Sigmoid colon (tissue), 4 donors: ENCODE measurements at regions not wholly inside any gene's neighbourhood (a gene's known extent, or its start where the extent isn't known, plus 50 kb on each side); places are given as distances from the start of the nearest gene placed in this dataset.

Experiments
- EP300 ChIP-seq, 4 donors: sonication (generic); formaldehyde crosslinking; IDR thresholded peaks; one replicate each; pipeline ENCODE4 v1.6.1; 2017; ENCODE audit warnings: antibody characterized with exemption in 4 of 4
- POLR2A ChIP-seq, 2 donors: fragments of 450-650 bp; IDR thresholded peaks; one replicate each; pipeline ENCODE4 v1.6.1; 2016; ENCODE audit warnings: antibody characterized with exemption in 2 of 2, mild to moderate bottlenecking in 2 of 2, moderate library complexity in 2 of 2
- POLR2AphosphoS5 ChIP-seq, 4 donors: sonication (generic); formaldehyde crosslinking; IDR thresholded peaks; one replicate each; pipeline ENCODE4 v1.6.1; 2017; ENCODE audit warnings: antibody characterized with exemption in 4 of 4
- TF ChIP-seq, protein P1 (sequence below), 4 experiments: fragments of 450-650 bp in 3 of 4; fragments of 200-600 bp in 1 of 4; IDR thresholded peaks; one replicate each; pipeline ENCODE4 v1.5.1; 2016 to 2019; ENCODE audit warnings: antibody characterized with exemption in 4 of 4, mild to moderate bottlenecking in 3 of 4, moderate library complexity in 2 of 4

- TF ChIP-seq, protein P1, sequence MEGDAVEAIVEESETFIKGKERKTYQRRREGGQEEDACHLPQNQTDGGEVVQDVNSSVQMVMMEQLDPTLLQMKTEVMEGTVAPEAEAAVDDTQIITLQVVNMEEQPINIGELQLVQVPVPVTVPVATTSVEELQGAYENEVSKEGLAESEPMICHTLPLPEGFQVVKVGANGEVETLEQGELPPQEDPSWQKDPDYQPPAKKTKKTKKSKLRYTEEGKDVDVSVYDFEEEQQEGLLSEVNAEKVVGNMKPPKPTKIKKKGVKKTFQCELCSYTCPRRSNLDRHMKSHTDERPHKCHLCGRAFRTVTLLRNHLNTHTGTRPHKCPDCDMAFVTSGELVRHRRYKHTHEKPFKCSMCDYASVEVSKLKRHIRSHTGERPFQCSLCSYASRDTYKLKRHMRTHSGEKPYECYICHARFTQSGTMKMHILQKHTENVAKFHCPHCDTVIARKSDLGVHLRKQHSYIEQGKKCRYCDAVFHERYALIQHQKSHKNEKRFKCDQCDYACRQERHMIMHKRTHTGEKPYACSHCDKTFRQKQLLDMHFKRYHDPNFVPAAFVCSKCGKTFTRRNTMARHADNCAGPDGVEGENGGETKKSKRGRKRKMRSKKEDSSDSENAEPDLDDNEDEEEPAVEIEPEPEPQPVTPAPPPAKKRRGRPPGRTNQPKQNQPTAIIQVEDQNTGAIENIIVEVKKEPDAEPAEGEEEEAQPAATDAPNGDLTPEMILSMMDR (IDR thresholded peaks at IDR 0.05): no peak
- no peak for TF ChIP-seq POLR2A (IDR thresholded peaks at IDR 0.05)
- no peak for TF ChIP-seq POLR2AphosphoS5 (IDR thresholded peaks at IDR 0.05)
- TF ChIP-seq EP300 (IDR thresholded peaks at IDR 0.05): no peak
These were observed 561.3 kb downstream of the IGSF11 start for GRCh38 chr3:118473343-118473742.
